HepG2 (cell line): ENCODE measurements at regions not wholly inside any gene's neighbourhood (a gene's known extent, or its start where the extent isn't known, plus 50 kb on each side); places are given as distances from the start of the nearest gene placed in this dataset.
A peak's percentile ranks its signal among the peaks of the same experiment; 100 is the strongest.

Experiments used
- ATAC-seq: fragments of 200-7000 bp; cut with Tn5 transposase; 3 replicates; pipeline ENCODE4 v1.9.1; 2020; ENCODE audit warnings: mild to moderate bottlenecking, moderate library complexity
- BruUV-seq: library from RNA; stranded (reverse); fragments of 400-500 nt; replicated peaks from 2 replicates; lab custom pipeline; 2021; lab: Mats Ljungman, UMichigan
- CTCF ChIA-PET: fragments of 300-600 bp; formaldehyde crosslinking; extraction: SDS; loops from one replicate; lab custom pipeline; 2021; ENCODE audit warnings: low total read pairs, inconsistent platforms, low intra/inter-chr PET ratio; lab: Yijun Ruan, JAX
- POLR2A ChIA-PET: fragments of 350-600 bp; sonication (Branson Sonifier 250); formaldehyde crosslinking; loops from one replicate; lab custom pipeline; 2020; ENCODE audit warnings: antibody characterized with exemption, inconsistent platforms; lab: Yijun Ruan, JAX
- DNase-seq: peaks from one replicate; pipeline ENCODE4 v3.0.0-alpha.2; 2015; ENCODE audit warnings: low spot score
- FAIRE-seq: peaks from 3 replicates; lab custom pipeline; 2011; peaks lifted over from hg19 to GRCh38; lab: Jason Lieb, UNC
- H2AFZ ChIP-seq: one replicate; pipeline ENCODE4 v1.6.1; 2011; ENCODE audit warnings: low read length, inconsistent platforms
- H3K27ac ChIP-seq: fragments of 300-600 bp; 3 replicates; pipeline ENCODE4 v1.8.0; 2011; ENCODE audit warnings: mixed run types, mild to moderate bottlenecking, mixed read lengths, low read length, inconsistent platforms; ENCODE audit not compliant: insufficient read depth; ENCODE audit errors: extremely low read length
- H3K27me3 ChIP-seq, 2 experiments: fragments of 200-600 bp in 1 of 2; 2 replicates in 1 of 2; 3 replicates in 1 of 2; pipeline versions ENCODE4 v1.6.0 to v1.8.0; 2011; ENCODE audit warnings: low read length in 2 of 2, mild to moderate bottlenecking in 2 of 2, moderate library complexity in 2 of 2, inconsistent platforms in 1 of 2; ENCODE audit not compliant: insufficient read depth in 2 of 2, control insufficient read depth in 1 of 2
- H3K36me3 ChIP-seq, 2 experiments: fragments of 200-600 bp in 1 of 2; replicated peaks in 1 of 2; 2 replicates in 1 of 2; 3 replicates in 1 of 2; pipeline versions ENCODE4 v1.5.1 to v1.8.0; 2011; ENCODE audit warnings: low read length in 2 of 2, inconsistent platforms in 1 of 2; ENCODE audit not compliant: insufficient read depth in 2 of 2, control insufficient read depth in 1 of 2
- H3K4me1 ChIP-seq: 2 replicates; pipeline ENCODE4 v1.5.1; 2012; ENCODE audit warnings: low read length, inconsistent platforms; ENCODE audit not compliant: insufficient read depth
- H3K4me2 ChIP-seq: 2 replicates; pipeline ENCODE4 v1.6.0; 2011; ENCODE audit warnings: low read depth, low read length, inconsistent platforms
- H3K4me3 ChIP-seq, 3 experiments: fragments of 200-600 bp in 1 of 3; sonication (generic), shearing (Covaris generic) in 1 of 3; replicated peaks in 1 of 3; 2 replicates each; pipeline ENCODE4 v1.5.1; 2011 to 2016; ENCODE audit warnings: low read length in 3 of 3, inconsistent platforms in 2 of 3, low read depth in 2 of 3, mild to moderate bottlenecking in 2 of 3, control low read depth in 1 of 3, mixed read lengths in 1 of 3; ENCODE audit not compliant: insufficient read depth in 1 of 3
- H3K79me2 ChIP-seq: one replicate; pipeline ENCODE4 v1.6.1; 2011; ENCODE audit warnings: low read length, inconsistent platforms; ENCODE audit not compliant: insufficient read depth
- H3K9ac ChIP-seq: 2 replicates; pipeline ENCODE4 v1.6.0; 2011; ENCODE audit warnings: mild to moderate bottlenecking, low read depth, low read length, inconsistent platforms; ENCODE audit not compliant: insufficient read depth
- H3K9me3 ChIP-seq: 2 replicates; pipeline ENCODE4 v1.5.1; 2012; ENCODE audit warnings: mild to moderate bottlenecking, low read length
- H4K20me1 ChIP-seq: 2 replicates; pipeline ENCODE4 v1.6.0; 2011; ENCODE audit warnings: inconsistent platforms, mild to moderate bottlenecking, low read length, moderate library complexity; ENCODE audit not compliant: insufficient read depth
- ARNT ChIP-seq: fragments of 450-650 bp; IDR thresholded peaks from 2 replicates; pipeline ENCODE4 v1.6.1; 2017
- ERF ChIP-seq: IDR thresholded peaks from 2 replicates; pipeline ENCODE4 v1.6.1; 2018; ENCODE audit warnings: missing biosample characterization, missing genetic modification reagents
- NFATC3 ChIP-seq: sonication (generic); formaldehyde crosslinking; IDR thresholded peaks from 2 replicates; pipeline ENCODE4 v1.5.1; 2020; ENCODE audit warnings: mild to moderate bottlenecking, missing genetic modification reagents
- RBM22 ChIP-seq: fragments of 200-400 bp; formaldehyde crosslinking; optimal IDR thresholded peaks from 2 replicates; pipeline ENCODE3; 2017; ENCODE audit warnings: mild to moderate bottlenecking, low read length, moderate library complexity
- REL ChIP-seq: sonication (generic); formaldehyde crosslinking; conservative IDR thresholded peaks from 2 replicates; pipeline ENCODE4 v1.8.0; 2022; ENCODE audit warnings: mild to moderate bottlenecking, missing genetic modification reagents, moderate library complexity
- SRSF1 ChIP-seq: fragments of 200-400 bp; formaldehyde crosslinking; optimal IDR thresholded peaks from 2 replicates; pipeline ENCODE3; 2017; ENCODE audit warnings: mild to moderate bottlenecking, low read depth, low read length, moderate library complexity
- ZNF720 ChIP-seq: sonication (generic); formaldehyde crosslinking; IDR thresholded peaks from 2 replicates; pipeline ENCODE4 v1.4.0; 2020; ENCODE audit warnings: missing genetic modification reagents
- ZNF792 ChIP-seq: IDR thresholded peaks from 2 replicates; pipeline ENCODE4 v1.6.1; 2016
- ZNF839 ChIP-seq: sonication (generic); formaldehyde crosslinking; IDR thresholded peaks from 2 replicates; pipeline ENCODE4 v1.4.0; 2020; ENCODE audit warnings: missing genetic modification reagents, mild to moderate bottlenecking, borderline replicate concordance
- in situ Hi-C: cut with HindIII; loops from 2 replicates; pipeline ENCODE4 v1.10.0; 2017; ENCODE audit warnings: low pct_unique_long_range_greater_than_20kb; ENCODE audit not compliant: extremely low pct_ligation_motif_present
- intact Hi-C: fragments of 100-400 bp; cut with micrococcal nuclease; formaldehyde crosslinking; loops from one replicate; pipeline ENCODE4 v1.10.0; 2022; ENCODE audit not compliant: unreplicated experiment
- TF ChIP-seq, protein P1 (sequence below): sonication (generic); formaldehyde crosslinking; IDR thresholded peaks from 2 replicates; pipeline ENCODE4 v1.4.0; 2020; ENCODE audit warnings: missing genetic modification reagents
- TF ChIP-seq, protein P2 (sequence below): sonication (generic); formaldehyde crosslinking; IDR thresholded peaks from 2 replicates; pipeline ENCODE4 v1.4.0; 2020; ENCODE audit warnings: missing genetic modification reagents, borderline replicate concordance
- TF ChIP-seq, protein P3 (sequence below), 2 experiments: fragments of 450-650 bp in 1 of 2; sonication (generic) in 1 of 2; formaldehyde crosslinking; IDR thresholded peaks; 2 replicates each; pipeline versions ENCODE4 v1.5.0 to v1.8.0; 2020 to 2022; ENCODE audit warnings: mild to moderate bottlenecking in 1 of 2, missing genetic modification reagents in 1 of 2
- TF ChIP-seq, protein P4 (sequence below): sonication (generic); formaldehyde crosslinking; IDR thresholded peaks from 2 replicates; pipeline ENCODE4 v1.8.1; 2023; ENCODE audit warnings: mild to moderate bottlenecking, missing genetic modification reagents
- TF ChIP-seq, protein P5 (sequence below): sonication (generic); formaldehyde crosslinking; IDR thresholded peaks from 2 replicates; pipeline ENCODE4 v1.5.0; 2020; ENCODE audit warnings: missing genetic modification reagents, mild to moderate bottlenecking, borderline replicate concordance

DNA sequence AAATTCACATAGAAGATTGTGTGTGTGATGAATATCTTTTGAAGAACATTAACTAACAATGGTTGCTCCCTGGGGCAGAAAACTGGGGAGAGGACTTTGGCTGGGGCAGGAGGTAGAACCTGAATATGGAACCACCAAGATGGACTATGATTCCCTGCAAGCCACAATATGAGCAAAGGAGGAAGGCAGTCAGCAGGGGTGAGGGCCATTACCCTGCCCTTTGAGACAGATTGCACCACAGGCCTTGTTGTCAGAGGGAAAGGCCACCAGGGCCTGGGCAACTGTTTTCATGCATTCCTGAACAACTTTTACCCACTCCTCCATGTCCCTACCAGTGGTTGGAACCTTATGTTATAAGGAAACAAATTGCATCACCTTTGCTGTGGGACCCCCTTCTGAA, 670.1 kb upstream of the POM121L12 start:
- Histone ChIP-seq H3K4me1 (no peaks in the 10 kb centered on the region), H3K27ac (no peak overlapping the region), H3K9me3 (peaks cover 27% of the 10 kb centered on the region), H3K27me3 (no peaks in the 10 kb centered on the region), H3K4me2 (no peak overlapping the region), H3K36me3 (no peaks in the 10 kb centered on the region), H2AFZ (no peak overlapping the region), H3K9ac (no peak overlapping the region), H3K79me2 (no peaks in the 10 kb centered on the region), H4K20me1 (no peaks in the 10 kb centered on the region), H3K4me3 (no peak overlapping the region)
- BruUV-seq = no TSS peak
- CTCF ChIA-PET = no interaction called here
- in situ Hi-C loops = no loop called here
- POLR2A ChIA-PET = no interaction called here
- FAIRE-seq (no peak), DNase-seq (no peak), ATAC-seq (peak; percentile 54; the same call in 2 of the 3 replicates)
- intact Hi-C loops = no loop called here
- TF ChIP-seq ERF (no peak), NFATC3 (CRISPR knock-in tag) (no peak), ZNF839 (CRISPR knock-in tag) (no peak), SRSF1 (no peak), ZNF720 (CRISPR knock-in tag) (no peak), REL (no peak), ZNF792 (CRISPR knock-in tag) (no peak), ARNT (no peak), RBM22 (no peak)
- TF ChIP-seq, protein P1, sequence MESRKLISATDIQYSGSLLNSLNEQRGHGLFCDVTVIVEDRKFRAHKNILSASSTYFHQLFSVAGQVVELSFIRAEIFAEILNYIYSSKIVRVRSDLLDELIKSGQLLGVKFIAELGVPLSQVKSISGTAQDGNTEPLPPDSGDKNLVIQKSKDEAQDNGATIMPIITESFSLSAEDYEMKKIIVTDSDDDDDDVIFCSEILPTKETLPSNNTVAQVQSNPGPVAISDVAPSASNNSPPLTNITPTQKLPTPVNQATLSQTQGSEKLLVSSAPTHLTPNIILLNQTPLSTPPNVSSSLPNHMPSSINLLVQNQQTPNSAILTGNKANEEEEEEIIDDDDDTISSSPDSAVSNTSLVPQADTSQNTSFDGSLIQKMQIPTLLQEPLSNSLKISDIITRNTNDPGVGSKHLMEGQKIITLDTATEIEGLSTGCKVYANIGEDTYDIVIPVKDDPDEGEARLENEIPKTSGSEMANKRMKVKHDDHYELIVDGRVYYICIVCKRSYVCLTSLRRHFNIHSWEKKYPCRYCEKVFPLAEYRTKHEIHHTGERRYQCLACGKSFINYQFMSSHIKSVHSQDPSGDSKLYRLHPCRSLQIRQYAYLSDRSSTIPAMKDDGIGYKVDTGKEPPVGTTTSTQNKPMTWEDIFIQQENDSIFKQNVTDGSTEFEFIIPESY = no peak
- TF ChIP-seq, protein P2, sequence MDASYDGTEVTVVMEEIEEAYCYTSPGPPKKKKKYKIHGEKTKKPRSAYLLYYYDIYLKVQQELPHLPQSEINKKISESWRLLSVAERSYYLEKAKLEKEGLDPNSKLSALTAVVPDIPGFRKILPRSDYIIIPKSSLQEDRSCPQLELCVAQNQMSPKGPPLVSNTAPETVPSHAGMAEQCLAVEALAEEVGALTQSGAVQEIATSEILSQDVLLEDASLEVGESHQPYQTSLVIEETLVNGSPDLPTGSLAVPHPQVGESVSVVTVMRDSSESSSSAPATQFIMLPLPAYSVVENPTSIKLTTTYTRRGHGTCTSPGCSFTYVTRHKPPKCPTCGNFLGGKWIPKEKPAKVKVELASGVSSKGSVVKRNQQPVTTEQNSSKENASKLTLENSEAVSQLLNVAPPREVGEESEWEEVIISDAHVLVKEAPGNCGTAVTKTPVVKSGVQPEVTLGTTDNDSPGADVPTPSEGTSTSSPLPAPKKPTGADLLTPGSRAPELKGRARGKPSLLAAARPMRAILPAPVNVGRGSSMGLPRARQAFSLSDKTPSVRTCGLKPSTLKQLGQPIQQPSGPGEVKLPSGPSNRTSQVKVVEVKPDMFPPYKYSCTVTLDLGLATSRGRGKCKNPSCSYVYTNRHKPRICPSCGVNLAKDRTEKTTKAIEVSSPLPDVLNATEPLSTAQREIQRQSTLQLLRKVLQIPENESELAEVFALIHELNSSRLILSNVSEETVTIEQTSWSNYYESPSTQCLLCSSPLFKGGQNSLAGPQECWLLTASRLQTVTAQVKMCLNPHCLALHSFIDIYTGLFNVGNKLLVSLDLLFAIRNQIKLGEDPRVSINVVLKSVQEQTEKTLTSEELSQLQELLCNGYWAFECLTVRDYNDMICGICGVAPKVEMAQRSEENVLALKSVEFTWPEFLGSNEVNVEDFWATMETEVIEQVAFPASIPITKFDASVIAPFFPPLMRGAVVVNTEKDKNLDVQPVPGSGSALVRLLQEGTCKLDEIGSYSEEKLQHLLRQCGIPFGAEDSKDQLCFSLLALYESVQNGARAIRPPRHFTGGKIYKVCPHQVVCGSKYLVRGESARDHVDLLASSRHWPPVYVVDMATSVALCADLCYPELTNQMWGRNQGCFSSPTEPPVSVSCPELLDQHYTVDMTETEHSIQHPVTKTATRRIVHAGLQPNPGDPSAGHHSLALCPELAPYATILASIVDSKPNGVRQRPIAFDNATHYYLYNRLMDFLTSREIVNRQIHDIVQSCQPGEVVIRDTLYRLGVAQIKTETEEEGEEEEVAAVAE (CRISPR knock-in tag) = no peak
- TF ChIP-seq, protein P3, sequence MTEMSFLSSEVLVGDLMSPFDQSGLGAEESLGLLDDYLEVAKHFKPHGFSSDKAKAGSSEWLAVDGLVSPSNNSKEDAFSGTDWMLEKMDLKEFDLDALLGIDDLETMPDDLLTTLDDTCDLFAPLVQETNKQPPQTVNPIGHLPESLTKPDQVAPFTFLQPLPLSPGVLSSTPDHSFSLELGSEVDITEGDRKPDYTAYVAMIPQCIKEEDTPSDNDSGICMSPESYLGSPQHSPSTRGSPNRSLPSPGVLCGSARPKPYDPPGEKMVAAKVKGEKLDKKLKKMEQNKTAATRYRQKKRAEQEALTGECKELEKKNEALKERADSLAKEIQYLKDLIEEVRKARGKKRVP (CRISPR knock-in tag; IDR thresholded peaks at IDR 0.05) = no peak
- TF ChIP-seq, protein P4, sequence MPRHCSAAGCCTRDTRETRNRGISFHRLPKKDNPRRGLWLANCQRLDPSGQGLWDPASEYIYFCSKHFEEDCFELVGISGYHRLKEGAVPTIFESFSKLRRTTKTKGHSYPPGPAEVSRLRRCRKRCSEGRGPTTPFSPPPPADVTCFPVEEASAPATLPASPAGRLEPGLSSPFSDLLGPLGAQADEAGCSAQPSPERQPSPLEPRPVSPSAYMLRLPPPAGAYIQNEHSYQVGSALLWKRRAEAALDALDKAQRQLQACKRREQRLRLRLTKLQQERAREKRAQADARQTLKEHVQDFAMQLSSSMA (CRISPR knock-in tag) = no peak
- TF ChIP-seq, protein P5, sequence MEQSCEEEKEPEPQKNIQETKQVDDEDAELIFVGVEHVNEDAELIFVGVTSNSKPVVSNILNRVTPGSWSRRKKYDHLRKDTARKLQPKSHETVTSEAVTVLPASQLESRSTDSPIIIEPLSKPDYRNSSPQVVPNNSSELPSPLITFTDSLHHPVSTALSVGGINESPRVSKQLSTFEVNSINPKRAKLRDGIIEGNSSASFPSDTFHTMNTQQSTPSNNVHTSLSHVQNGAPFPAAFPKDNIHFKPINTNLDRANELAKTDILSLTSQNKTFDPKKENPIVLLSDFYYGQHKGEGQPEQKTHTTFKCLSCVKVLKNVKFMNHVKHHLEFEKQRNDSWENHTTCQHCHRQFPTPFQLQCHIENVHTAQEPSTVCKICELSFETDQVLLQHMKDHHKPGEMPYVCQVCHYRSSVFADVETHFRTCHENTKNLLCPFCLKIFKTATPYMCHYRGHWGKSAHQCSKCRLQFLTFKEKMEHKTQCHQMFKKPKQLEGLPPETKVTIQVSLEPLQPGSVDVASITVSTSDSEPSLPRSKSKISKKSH (CRISPR knock-in tag) = no peak
